CD4-positive, alpha-beta T cell treated with Interleukin-4 for 1 hour (primary cell): ENCODE measurements at regions not wholly inside any gene's neighbourhood (a gene's known extent, or its start where the extent isn't known, plus 50 kb on each side); places are given as distances from the start of the nearest gene placed in this dataset.
"Not testable (repeated sequence)": the region's sequence is repeated elsewhere in the genome, so short reads cannot be mapped to it uniquely, and the experiment has no call there.

Experiments used
- DNase-seq, 2 donors: peaks; one replicate each; pipeline ENCODE4 v3.0.0-alpha.2; 2020 to 2022

DNA sequence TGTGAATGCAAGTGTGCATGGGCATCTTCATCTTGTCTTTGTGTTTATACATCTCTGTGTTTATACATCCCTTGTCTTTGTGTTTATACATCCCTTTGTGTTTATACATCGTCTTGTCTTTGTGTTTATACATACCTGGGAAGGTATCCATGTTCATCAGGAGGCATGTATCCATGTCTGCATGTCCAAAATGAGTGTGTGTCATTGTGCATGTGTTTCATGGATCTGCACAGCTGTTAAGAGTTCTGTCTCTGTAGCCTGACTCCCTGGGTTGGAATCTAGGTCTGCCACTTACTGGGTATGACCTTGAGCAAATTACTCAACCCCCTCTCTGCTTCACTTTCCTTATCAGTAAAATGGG, 50.1 kb upstream of the SIRPA start:
- DNase-seq: no peak

GRCh38 chr20:1844325-1845162, 50.7 kb upstream of the SIRPA start:
- peak; percentile 14 to 79 for DNase-seq

- DNase-seq: no peak
Measured at GRCh38 chr20:1842281-1842680, 52.9 kb upstream of the SIRPA start.

GRCh38 chr20:1841554-1842140, 53.6 kb upstream of the SIRPA start:
- no peak for DNase-seq

GRCh38 chr20:1840817-1841553, 54.2 kb upstream of the SIRPA start:
- DNase-seq: no peak

DNA sequence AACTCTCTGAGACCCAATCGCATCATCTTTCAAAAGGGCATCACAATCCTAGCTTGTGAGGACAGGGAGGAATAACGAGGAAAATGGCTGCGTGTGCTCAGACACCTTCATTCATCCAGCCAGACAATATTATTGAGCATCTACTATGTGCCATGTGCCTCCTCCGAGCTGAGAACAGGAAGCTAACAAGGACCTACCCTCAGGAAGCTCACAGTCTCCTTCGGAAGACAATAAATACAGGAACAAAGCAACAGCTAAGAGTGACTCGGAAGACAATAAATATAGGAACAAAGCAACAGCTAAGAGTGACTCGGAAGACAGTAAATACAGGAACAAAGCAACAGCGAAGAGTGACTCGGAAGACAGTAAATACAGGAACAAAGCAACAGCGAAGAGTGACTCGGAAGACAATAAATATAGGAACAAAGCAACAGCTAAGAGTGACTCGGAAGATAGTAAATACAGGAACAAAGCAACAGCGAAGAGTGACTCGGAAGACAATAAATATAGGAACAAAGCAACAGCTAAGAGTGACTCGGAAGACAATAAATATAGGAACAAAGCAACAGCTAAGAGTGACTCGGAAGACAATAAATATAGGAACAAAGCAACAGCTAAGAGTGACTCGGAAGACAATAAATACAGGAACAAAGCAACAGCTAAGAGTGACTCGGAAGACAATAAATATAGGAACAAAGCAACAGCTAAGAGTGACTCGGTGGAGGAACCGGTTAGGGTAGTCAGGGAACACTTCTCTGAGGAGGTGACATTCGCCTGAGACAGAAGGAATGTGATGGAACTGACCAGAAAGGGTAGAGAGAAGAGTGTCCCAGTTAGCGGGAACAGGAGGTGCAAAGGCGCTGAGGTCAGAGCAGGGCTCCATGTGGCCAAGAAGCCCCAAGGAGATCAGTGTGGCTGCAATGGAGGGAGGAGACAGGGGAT, 55.6 kb upstream of the SIRPA start:
- DNase-seq: not testable (repeated sequence)

- DNase-seq: no peak
Measured at GRCh38 chr20:1838556-1839279, 56.5 kb upstream of the SIRPA start.

GRCh38 chr20:1835186-1836035, 59.8 kb upstream of the SIRPA start:
- DNase-seq: no peak

DNA sequence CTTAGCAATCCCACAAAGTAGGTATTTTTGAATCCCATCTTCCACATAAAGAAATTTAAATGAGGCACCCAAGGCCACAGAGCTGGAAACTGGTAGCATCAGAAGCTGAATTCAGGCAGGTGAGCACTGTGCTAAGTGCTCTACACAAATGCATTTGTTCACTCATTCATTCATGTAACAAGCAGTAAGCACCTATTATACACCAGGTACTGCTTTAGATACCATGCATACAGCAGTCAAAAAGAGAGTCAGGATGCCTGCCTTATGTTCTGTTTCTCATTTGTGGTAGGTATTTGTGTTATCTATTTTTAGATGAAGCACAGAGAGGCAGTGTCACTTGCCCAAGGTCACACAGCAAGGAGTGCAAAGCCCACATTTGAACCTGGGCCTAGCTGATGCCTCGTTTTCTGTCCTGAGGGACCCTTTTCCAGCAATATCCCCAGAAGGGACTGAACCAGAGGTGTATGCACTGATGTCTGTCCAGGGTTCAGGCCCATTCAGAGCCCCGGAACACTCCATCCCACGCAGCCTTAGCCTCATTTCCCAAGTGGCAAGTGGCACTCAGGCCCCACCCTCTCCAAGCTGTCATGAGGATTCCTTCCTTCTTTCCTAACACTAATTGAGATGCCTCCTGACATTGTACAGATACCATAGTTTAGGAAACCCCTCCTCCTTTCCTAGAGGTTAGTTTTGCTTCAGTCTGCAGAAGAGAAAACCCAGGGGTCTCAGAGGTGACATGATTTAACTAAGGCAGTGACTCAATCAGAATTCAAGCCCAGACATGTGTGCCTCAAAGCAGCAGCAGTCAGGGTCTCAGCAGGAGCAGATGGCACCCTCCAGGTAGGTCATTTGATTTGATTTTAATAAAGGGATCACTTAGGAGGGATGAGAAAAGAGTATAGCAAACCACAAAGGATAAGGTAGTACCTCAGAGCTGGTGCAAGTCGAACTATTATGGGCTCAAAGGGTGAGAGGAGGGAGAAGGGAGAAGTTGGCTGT, 61.2 kb upstream of the SIRPA start:
- no peak for DNase-seq

DNA sequence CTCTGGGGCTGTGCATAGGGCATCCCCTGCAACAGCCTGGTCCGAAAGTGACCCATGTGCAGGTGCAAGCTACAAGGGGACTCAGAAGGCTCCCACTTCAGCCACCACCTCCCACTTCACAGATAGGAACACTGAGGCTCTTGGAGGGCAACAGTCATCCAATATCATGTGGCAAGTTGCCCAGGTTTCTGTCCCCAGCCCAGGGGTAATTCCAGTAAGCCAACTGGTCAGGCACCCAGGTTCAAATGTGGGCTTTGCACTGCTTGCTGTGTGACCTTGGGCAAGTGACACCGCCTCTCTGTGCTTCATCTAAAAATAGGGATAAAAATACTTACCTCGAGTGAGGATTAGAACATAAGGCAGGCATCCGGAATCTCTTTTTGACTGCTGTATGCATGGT, 62.0 kb upstream of the SIRPA start:
- no peak for DNase-seq

GRCh38 chr20:1832634-1833033, 62.6 kb upstream of the SIRPA start:
- DNase-seq: no peak

GRCh38 chr20:1831606-1832005, 63.6 kb upstream of the SIRPA start:
- DNase-seq: no peak

DNA sequence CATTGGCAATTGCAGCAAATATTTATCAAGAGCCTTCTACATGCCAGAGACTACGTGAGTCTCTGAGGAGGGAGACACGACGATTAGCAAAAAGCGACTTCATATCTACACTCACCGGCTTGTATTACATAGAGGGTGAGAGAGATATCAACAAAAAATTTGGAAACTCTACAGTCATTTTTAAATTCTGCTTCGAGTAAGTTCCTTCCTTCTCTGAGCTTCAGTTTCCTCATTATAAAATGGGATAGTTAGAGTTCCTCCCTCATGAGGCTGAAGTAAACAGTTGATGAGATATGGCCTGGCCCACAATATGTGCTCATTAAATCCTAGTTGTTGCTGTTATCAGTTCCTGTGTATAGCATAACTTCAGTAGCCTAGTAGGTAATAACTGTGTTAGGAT, 64.1 kb upstream of the SIRPA start:
- no peak for DNase-seq

- no peak for DNase-seq
Measured at GRCh38 chr20:1830240-1830639, 65.0 kb upstream of the SIRPA start.

GRCh38 chr20:1829531-1829930, 65.7 kb upstream of the SIRPA start:
- DNase-seq: no peak

DNA sequence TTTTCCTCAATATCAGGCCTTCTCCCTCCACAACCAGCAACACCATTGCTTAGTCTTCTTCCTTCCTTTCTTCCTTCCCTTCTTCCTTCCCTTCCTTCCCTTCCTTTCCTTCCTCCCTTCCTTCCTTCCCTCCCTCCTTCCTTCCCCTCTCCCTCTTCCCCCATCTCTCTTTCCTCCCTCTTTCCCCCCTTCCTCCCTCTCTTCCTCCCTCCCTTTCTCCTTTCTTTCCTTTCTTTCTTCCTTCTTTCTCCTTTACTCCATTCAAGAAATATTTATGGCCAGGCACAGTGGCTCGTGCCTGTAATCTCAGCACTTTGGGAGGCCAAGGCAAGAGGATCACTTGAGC, 66.4 kb upstream of the SIRPA start:
- no peak for DNase-seq

DNA sequence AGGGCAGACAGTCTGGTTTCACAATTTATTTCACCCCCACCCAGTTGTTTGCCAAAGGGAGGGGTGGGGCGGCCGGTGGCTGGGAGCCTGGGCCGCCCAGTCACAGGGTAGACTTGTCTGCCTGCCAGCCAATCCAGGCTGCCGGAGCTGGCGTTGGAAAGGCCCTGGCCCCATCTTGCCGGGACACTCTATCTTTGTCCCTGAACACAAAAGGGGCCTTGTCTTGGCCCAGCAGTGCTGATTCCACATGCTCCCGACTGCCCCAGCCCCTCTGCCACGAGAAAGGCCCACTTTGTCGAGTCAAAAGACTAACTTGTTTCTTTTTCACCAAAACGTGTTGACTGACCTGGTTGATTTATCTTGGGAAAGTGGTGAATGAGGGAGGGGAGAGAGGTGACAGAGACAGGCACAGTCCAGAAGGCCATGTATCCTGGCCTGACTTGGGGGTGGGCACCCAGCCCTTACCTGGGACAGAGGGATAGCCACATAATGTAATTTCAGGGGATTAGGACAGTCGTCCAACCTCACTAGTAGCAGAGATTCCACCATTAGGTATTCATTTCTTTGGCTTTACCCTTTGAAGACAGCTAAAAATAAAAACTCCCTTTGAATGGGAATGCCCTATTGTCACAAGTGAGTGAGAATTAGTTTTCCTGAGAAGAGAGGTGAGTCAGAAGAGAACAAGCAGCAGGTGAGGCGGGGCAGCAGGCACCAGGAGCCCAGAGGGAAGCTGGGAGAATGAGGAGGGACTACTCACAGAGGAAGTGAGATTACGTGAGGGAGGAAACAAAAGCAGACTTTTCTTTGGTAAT, 67.0 kb upstream of the SIRPA start:
- peak in 1 of 2 donors; percentile 59 for DNase-seq

GRCh38 chr20:1827510-1827973, 67.7 kb upstream of the SIRPA start:
- no peak for DNase-seq

DNA sequence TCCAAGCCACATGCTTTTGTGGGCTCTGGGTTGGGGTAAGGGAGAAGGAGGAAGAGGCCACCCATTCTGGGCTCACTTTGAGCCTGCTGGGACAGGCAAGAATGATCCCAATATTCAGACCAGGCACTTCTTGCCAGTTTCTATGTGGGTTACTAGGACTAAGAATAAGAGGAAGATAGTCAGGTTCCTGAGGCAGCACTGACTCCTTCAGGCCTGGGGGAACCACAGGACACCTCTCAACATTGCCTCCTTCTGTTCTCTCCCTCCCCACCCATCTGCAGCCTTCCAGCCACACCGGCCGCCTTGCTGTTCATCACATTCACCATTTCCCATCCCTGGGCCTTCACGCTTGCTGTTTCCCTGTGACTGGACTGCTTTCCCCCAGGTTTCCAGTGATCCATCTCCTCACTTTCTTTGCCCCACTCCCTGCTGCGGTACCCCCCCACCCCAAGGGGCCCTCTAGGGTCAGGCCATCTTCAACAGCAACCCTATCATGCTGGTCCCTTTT, 69.2 kb upstream of the SIRPA start:
- no peak for DNase-seq
